ENCODE measurements at regions not wholly inside any gene's neighbourhood (a gene's known extent, or its start where the extent isn't known, plus 50 kb on each side); places are given as distances from the start of the nearest gene placed in this dataset.

- no peak for DNase-seq (ENCODE audit: extremely low spot score)
- POLR2A ChIA-PET = no interaction called here
- TF ChIP-seq, protein P1, sequence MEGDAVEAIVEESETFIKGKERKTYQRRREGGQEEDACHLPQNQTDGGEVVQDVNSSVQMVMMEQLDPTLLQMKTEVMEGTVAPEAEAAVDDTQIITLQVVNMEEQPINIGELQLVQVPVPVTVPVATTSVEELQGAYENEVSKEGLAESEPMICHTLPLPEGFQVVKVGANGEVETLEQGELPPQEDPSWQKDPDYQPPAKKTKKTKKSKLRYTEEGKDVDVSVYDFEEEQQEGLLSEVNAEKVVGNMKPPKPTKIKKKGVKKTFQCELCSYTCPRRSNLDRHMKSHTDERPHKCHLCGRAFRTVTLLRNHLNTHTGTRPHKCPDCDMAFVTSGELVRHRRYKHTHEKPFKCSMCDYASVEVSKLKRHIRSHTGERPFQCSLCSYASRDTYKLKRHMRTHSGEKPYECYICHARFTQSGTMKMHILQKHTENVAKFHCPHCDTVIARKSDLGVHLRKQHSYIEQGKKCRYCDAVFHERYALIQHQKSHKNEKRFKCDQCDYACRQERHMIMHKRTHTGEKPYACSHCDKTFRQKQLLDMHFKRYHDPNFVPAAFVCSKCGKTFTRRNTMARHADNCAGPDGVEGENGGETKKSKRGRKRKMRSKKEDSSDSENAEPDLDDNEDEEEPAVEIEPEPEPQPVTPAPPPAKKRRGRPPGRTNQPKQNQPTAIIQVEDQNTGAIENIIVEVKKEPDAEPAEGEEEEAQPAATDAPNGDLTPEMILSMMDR (IDR thresholded peaks at IDR 0.05; ENCODE audit: control extremely low read depth, extremely low read depth, low read depth, missing control alignments) = no peak
- CTCF ChIA-PET = no interaction called here
Measured at GRCh38 chr20:40108321-40108720, 580.7 kb downstream of the MAFB start.

DNA sequence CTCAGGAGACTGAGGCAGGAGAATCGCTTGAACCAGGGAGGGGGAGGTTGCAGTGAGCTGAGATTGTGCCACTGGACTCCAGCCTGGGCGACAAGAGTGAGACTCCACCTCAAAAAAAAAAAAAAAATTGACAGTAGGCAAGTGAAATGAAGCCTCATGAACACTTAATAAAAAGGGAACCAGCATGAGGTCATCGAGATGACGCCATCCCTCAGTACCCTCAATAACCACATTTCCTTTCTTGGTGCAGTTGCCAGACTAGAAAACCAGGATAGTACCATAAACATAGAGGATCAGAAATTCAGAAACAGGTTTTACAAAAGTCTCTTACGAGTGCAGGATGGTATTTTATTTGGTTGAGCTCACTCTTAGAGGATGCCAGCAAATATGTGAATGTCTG, 584.1 kb downstream of the MAFB start:
- ChIA-PET CTCF (no interaction called here), POLR2A (no interaction called here)
- no peak for DNase-seq (ENCODE audit: extremely low spot score)
- TF ChIP-seq, protein P1 (IDR thresholded peaks at IDR 0.05; ENCODE audit: control extremely low read depth, extremely low read depth, low read depth, missing control alignments) = no peak

DNA sequence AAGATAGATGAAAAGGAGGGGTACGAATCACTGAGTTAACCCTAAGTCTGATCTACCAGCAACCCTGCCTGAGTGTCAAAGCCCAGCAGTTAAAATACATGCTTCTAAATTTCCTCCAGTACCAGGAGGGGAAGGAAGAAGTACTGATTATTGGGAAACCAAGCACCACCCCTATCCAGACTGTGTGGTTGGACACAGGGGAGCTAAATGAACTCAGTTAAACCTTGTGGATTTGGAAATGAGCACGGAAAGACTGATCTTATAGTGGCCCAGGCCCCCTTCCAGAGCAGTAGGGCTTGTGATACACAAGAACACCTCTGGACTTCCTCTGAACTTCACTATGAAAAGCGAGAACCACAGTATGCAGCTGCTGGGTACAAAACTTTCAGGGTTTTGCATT, 585.6 kb downstream of the MAFB start:
- ChIA-PET CTCF (no interaction called here), POLR2A (no interaction called here)
- TF ChIP-seq, protein P1 (IDR thresholded peaks at IDR 0.05; ENCODE audit: control extremely low read depth, extremely low read depth, low read depth, missing control alignments) = no peak
- no peak for DNase-seq (ENCODE audit: extremely low spot score)

- TF ChIP-seq, protein P1 (IDR thresholded peaks at IDR 0.05; ENCODE audit: control extremely low read depth, extremely low read depth, low read depth, missing control alignments) = no peak
- DNase-seq (ENCODE audit: extremely low spot score) = no peak
- CTCF ChIA-PET = no interaction called here
- POLR2A ChIA-PET = no interaction called here
Measured at GRCh38 chr20:40101560-40101959, 587.5 kb downstream of the MAFB start.

GRCh38 chr20:40100261-40100660, 588.8 kb downstream of the MAFB start:
- CTCF ChIA-PET = no interaction called here

GRCh38 chr20:40090236-40090635, 598.8 kb downstream of the MAFB start:
- POLR2A ChIA-PET = no interaction called here
- CTCF ChIA-PET = no interaction called here
- TF ChIP-seq, protein P1 (IDR thresholded peaks at IDR 0.05; ENCODE audit: control extremely low read depth, extremely low read depth, low read depth, missing control alignments) = no peak

More at GRCh38 chr20:40100261-40100660, 588.8 kb downstream of the MAFB start:
- TF ChIP-seq, protein P1 (IDR thresholded peaks at IDR 0.05; ENCODE audit: control extremely low read depth, extremely low read depth, low read depth, missing control alignments) = no peak
- POLR2A ChIA-PET = no interaction called here
- DNase-seq (ENCODE audit: extremely low spot score) = no peak

GRCh38 chr20:40087496-40087895, 601.5 kb downstream of the MAFB start:
- no peak for DNase-seq (ENCODE audit: extremely low spot score)
- ChIA-PET POLR2A (no interaction called here), CTCF (no interaction called here)
- TF ChIP-seq, protein P1 (IDR thresholded peaks at IDR 0.05; ENCODE audit: control extremely low read depth, extremely low read depth, low read depth, missing control alignments) = no peak

More at GRCh38 chr20:40090236-40090635, 598.8 kb downstream of the MAFB start:
- DNase-seq (ENCODE audit: extremely low spot score) = no peak

All from GM10248 (cell line).